H1 (cell line): ENCODE measurements at regions not wholly inside any gene's neighbourhood (a gene's known extent, or its start where the extent isn't known, plus 50 kb on each side); places are given as distances from the start of the nearest gene placed in this dataset.

ENCODE experiments used
- ASH2L ChIP-seq: fragments of 200-600, 300-600 bp; sonication (generic); IDR thresholded peaks from one replicate; pipeline ENCODE4 v1.7.1; 2017; ENCODE audit warnings: low read length
- ATF3 ChIP-seq: IDR thresholded peaks from 2 replicates; pipeline ENCODE4 v1.6.1; 2011; ENCODE audit warnings: low read depth, mild to moderate bottlenecking, low read length; ENCODE audit not compliant: insufficient read depth
- BRCA1 ChIP-seq: IDR thresholded peaks from 2 replicates; pipeline ENCODE4 v1.6.1; 2012; ENCODE audit warnings: low read depth, low read length, improper control_type of control experiment
- CBX8 ChIP-seq: fragments of 300-800, 300-1000 bp; sonication (generic); IDR thresholded peaks from 2 replicates; pipeline ENCODE4 v1.7.1; 2016; ENCODE audit warnings: low read depth, low read length, borderline replicate concordance
- CTCF ChIP-seq, 3 experiments: IDR thresholded peaks; 1 replicate in 2 of 3; 2 replicates in 1 of 3; pipeline versions ENCODE4 v1.5.1 to v1.6.1; 2011; ENCODE audit warnings: low read length in 3 of 3, mild to moderate bottlenecking in 3 of 3, inconsistent platforms in 2 of 3, low read depth in 1 of 3, moderate library complexity in 1 of 3; ENCODE audit not compliant: insufficient read depth in 1 of 3; ENCODE audit errors: control extremely low read depth in 1 of 3
- EZH2 ChIP-seq: fragments of 200-600 bp; sonication (generic); IDR thresholded peaks from 2 replicates; pipeline ENCODE4 v1.7.1; 2012; ENCODE audit warnings: low read depth, mild to moderate bottlenecking, moderate library complexity, low read length, inconsistent platforms; ENCODE audit not compliant: severe bottlenecking
- GABPA ChIP-seq: IDR thresholded peaks from 2 replicates; pipeline ENCODE4 v1.6.1; 2011; ENCODE audit warnings: mild to moderate bottlenecking, low read length, moderate library complexity, borderline replicate concordance; ENCODE audit not compliant: insufficient read depth
- HDAC6 ChIP-seq: IDR thresholded peaks from one replicate; pipeline ENCODE4 v1.7.1; 2012; ENCODE audit warnings: low read depth, mild to moderate bottlenecking, inconsistent platforms, low read length, moderate library complexity
- POLR2A ChIP-seq, 2 experiments: IDR thresholded peaks; 1 replicate in 1 of 2; 2 replicates in 1 of 2; pipeline ENCODE4 v1.6.1; 2011; ENCODE audit warnings: low read depth in 2 of 2, low read length in 2 of 2, mild to moderate bottlenecking in 2 of 2; ENCODE audit errors: control extremely low read depth in 1 of 2
- POLR2AphosphoS5 ChIP-seq: IDR thresholded peaks from 2 replicates; pipeline ENCODE4 v1.6.1; 2011; ENCODE audit warnings: low read depth, low read length
- RBBP5 ChIP-seq: IDR thresholded peaks from 2 replicates; pipeline ENCODE4 v1.7.1; 2012; ENCODE audit warnings: low read depth, mild to moderate bottlenecking, inconsistent platforms, low read length, moderate library complexity, borderline replicate concordance
- SP2 ChIP-seq: IDR thresholded peaks from 2 replicates; pipeline ENCODE4 v1.6.1; 2012; ENCODE audit warnings: mild to moderate bottlenecking, low read length, inconsistent platforms
- SRF ChIP-seq: IDR thresholded peaks from 2 replicates; pipeline ENCODE4 v1.6.1; 2011; ENCODE audit warnings: mild to moderate bottlenecking, low read depth, low read length, moderate library complexity
- TAF7 ChIP-seq: optimal IDR thresholded peaks from 2 replicates; pipeline ENCODE3; 2011; ENCODE audit warnings: low read depth, mild to moderate bottlenecking, inconsistent platforms, low read length, moderate library complexity, borderline replicate concordance

- no peak for TF ChIP-seq CTCF (IDR thresholded peaks at IDR 0.05; ENCODE audit: control extremely low read depth in 1 of 3, insufficient read depth in 1 of 3, low read depth in 1 of 3, low read length in 3 of 3)
- TF ChIP-seq POLR2A (IDR thresholded peaks at IDR 0.05; ENCODE audit: control extremely low read depth in 1 of 2, low read depth in 2 of 2, low read length in 2 of 2) = no peak
- no peak for TF ChIP-seq TAF7
- TF ChIP-seq EZH2 = no peak
- no peak for TF ChIP-seq GABPA
- TF ChIP-seq SP2 = no peak
- no peak for TF ChIP-seq ASH2L
- TF ChIP-seq CBX8 = no peak
- TF ChIP-seq ATF3 = no peak
- no peak for TF ChIP-seq RBBP5
- no peak for TF ChIP-seq POLR2AphosphoS5
- TF ChIP-seq SRF = no peak
- TF ChIP-seq BRCA1 = no peak
- no peak for TF ChIP-seq HDAC6
Observed at GRCh38 chr2:151106805-151107506, 154.7 kb downstream of the RBM43 start.
